GM18909 (cell line): ENCODE measurements at regions not wholly inside any gene's neighbourhood (a gene's known extent, or its start where the extent isn't known, plus 50 kb on each side); places are given as distances from the start of the nearest gene placed in this dataset.
"Not testable (repeated sequence)": the region's sequence is repeated elsewhere in the genome, so short reads cannot be mapped to it uniquely, and the experiment has no call there.

Experiments
- ATAC-seq: cut with Tn5 transposase; IDR thresholded peaks from one replicate; pipeline ENCODE4 v1.9.1; 2021; ENCODE audit warnings: mild to moderate bottlenecking; ENCODE audit not compliant: unreplicated experiment, poor library complexity

GRCh38 chr2:105477050-105477620 lies 78.3 kb upstream of the FHL2 start:
- ATAC-seq, result not testable (repeated sequence)

- no peak for ATAC-seq
Observed at GRCh38 chr2:105473011-105473410, 74.2 kb upstream of the FHL2 start.

GRCh38 chr2:105470979-105471378 lies 72.1 kb upstream of the FHL2 start:
- ATAC-seq, result no peak

- ATAC-seq, result no peak
Observed at GRCh38 chr2:105469781-105470180, 70.9 kb upstream of the FHL2 start.

GRCh38 chr2:105468582-105469042 lies 69.8 kb upstream of the FHL2 start:
- ATAC-seq, result no peak

- ATAC-seq, result no peak
Observed at GRCh38 chr2:105464325-105464724, 65.5 kb upstream of the FHL2 start.

DNA sequence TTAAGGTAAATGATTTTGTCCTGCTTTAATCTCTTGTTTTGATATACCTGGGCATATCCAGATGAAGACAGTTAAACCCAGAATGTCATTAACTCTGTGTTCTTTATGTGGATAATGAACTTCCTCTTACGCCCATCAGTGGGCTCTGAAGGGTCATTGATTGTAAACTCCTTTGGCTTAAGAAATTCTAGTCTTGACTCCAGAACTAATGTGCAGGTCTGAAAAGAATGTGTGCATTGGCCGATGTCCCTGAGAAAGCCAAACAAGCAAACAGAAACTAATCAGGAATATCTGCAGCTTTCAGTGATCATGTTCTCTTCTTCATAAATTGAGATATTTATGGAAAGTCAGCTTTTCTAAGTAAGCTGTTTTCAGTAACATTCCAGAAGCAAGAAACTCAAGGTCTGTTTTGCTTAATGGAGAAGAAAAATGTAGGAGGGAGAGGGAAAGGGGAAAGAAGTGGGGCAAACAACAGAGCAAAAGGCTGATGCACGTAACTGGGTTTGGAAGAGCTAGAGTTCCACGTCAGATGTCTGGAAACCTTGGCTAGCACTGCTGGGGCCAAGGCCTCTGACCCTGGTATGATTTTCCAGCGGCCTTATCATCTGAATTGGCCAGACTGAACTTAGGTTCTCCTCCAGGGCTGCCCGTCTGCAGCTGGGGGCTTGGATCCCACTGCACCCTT lies 61.3 kb upstream of the FHL2 start:
- no peak for ATAC-seq

GRCh38 chr2:105458076-105458475 lies 59.2 kb upstream of the FHL2 start:
- no peak for ATAC-seq

- no peak for ATAC-seq
Observed at GRCh38 chr2:105455488-105456003, 56.7 kb upstream of the FHL2 start.

DNA sequence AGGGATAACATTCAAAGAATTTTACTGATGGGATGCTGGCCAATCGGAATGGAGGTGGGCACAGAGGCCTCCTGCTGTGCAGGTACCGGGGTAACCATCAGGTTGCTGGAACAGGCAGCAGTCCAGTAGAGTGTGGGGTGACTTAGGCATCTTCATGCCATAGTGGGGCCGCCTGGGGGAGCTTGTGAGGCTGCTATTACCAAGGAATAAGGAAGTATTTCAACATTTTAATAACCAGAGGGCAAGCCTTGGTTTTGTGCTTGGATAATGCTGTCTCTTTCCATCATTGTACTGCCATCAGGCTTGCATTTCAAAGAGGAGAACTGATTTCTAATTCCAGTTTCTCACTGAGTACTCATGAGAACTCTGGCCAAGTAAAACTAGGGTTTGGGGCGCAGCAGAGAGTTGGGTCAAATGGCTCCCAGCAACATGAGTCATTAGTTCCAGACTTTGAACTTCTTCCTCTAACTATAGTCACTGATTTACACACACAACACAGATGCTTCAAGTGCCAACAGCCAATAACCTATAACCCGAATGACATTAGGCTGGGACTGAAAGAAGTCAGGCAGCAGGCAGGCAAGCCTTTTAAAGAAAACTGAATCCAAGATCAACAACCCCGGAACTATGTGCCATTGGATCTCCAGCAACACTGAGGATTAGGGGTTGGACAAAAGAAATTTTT lies 56.1 kb upstream of the FHL2 start:
- peak; percentile 47 for ATAC-seq

GRCh38 chr2:105451571-105452166 lies 52.8 kb upstream of the FHL2 start:
- no peak for ATAC-seq

DNA sequence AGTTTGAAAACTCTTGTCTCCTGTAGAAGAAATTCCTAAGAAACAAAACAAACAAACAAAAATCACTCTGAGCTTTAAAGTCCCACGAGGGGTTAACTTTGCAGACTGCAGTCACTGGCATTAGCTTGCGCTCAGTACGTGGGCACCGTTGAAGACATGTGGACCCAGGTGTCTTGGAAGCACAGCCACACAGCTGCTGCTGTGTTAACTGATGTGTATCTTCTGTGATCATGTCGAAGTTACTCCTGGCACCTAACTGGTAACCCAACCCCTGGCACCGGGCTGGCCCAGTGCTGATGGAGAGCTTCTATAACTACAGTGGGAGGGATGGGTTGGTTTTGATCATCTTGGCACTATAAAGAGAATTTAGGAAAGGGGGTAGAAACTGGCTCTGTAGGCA lies 51.6 kb upstream of the FHL2 start:
- ATAC-seq, result no peak

DNA sequence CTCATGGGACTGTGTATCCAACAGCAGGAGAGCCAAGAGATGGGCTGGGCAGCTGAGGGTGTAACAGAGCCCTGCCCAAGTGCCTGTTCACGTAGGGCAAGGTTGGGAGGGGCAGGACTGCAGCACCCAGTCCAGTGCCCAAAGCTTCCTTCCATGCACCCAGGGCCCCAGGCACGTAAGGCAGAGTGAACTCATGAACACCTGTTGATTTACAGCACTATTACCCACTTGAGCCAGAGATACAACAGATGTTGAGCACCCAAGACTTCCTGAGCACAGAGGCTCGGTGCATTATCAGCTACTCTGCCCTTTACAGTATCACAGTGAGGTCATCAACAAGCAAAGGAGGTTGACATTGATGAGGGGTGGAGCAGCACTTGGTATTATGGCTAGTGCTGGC lies 50.2 kb upstream of the FHL2 start:
- no peak for ATAC-seq
